HepG2 (cell line): ENCODE measurements at regions not wholly inside any gene's neighbourhood (a gene's known extent, or its start where the extent isn't known, plus 50 kb on each side); places are given as distances from the start of the nearest gene placed in this dataset.

Source experiments
- ATAC-seq: fragments of 200-7000 bp; cut with Tn5 transposase; 3 replicates; pipeline ENCODE4 v1.9.1; 2020; ENCODE audit warnings: mild to moderate bottlenecking, moderate library complexity
- BruUV-seq: library from RNA; stranded (reverse); fragments of 400-500 nt; replicated peaks from 2 replicates; lab custom pipeline; 2021; lab: Mats Ljungman, UMichigan
- CTCF ChIA-PET: fragments of 300-600 bp; formaldehyde crosslinking; extraction: SDS; loops from one replicate; lab custom pipeline; 2021; ENCODE audit warnings: low total read pairs, inconsistent platforms, low intra/inter-chr PET ratio; lab: Yijun Ruan, JAX
- POLR2A ChIA-PET: fragments of 350-600 bp; sonication (Branson Sonifier 250); formaldehyde crosslinking; loops from one replicate; lab custom pipeline; 2020; ENCODE audit warnings: antibody characterized with exemption, inconsistent platforms; lab: Yijun Ruan, JAX
- DNase-seq: peaks from one replicate; pipeline ENCODE4 v3.0.0-alpha.2; 2015; ENCODE audit warnings: low spot score
- FAIRE-seq: peaks from 3 replicates; lab custom pipeline; 2011; peaks lifted over from hg19 to GRCh38; lab: Jason Lieb, UNC
- H2AFZ ChIP-seq: one replicate; pipeline ENCODE4 v1.6.1; 2011; ENCODE audit warnings: low read length, inconsistent platforms
- H3K27ac ChIP-seq: fragments of 300-600 bp; 3 replicates; pipeline ENCODE4 v1.8.0; 2011; ENCODE audit warnings: mixed run types, mild to moderate bottlenecking, mixed read lengths, low read length, inconsistent platforms; ENCODE audit not compliant: insufficient read depth; ENCODE audit errors: extremely low read length
- H3K27me3 ChIP-seq, 2 experiments: fragments of 200-600 bp in 1 of 2; 2 replicates in 1 of 2; 3 replicates in 1 of 2; pipeline versions ENCODE4 v1.6.0 to v1.8.0; 2011; ENCODE audit warnings: low read length in 2 of 2, mild to moderate bottlenecking in 2 of 2, moderate library complexity in 2 of 2, inconsistent platforms in 1 of 2; ENCODE audit not compliant: insufficient read depth in 2 of 2, control insufficient read depth in 1 of 2
- H3K36me3 ChIP-seq, 2 experiments: fragments of 200-600 bp in 1 of 2; replicated peaks in 1 of 2; 2 replicates in 1 of 2; 3 replicates in 1 of 2; pipeline versions ENCODE4 v1.5.1 to v1.8.0; 2011; ENCODE audit warnings: low read length in 2 of 2, inconsistent platforms in 1 of 2; ENCODE audit not compliant: insufficient read depth in 2 of 2, control insufficient read depth in 1 of 2
- H3K4me1 ChIP-seq: 2 replicates; pipeline ENCODE4 v1.5.1; 2012; ENCODE audit warnings: low read length, inconsistent platforms; ENCODE audit not compliant: insufficient read depth
- H3K4me2 ChIP-seq: 2 replicates; pipeline ENCODE4 v1.6.0; 2011; ENCODE audit warnings: low read depth, low read length, inconsistent platforms
- H3K4me3 ChIP-seq, 3 experiments: fragments of 200-600 bp in 1 of 3; sonication (generic), shearing (Covaris generic) in 1 of 3; replicated peaks in 1 of 3; 2 replicates each; pipeline ENCODE4 v1.5.1; 2011 to 2016; ENCODE audit warnings: low read length in 3 of 3, inconsistent platforms in 2 of 3, low read depth in 2 of 3, mild to moderate bottlenecking in 2 of 3, control low read depth in 1 of 3, mixed read lengths in 1 of 3; ENCODE audit not compliant: insufficient read depth in 1 of 3
- H3K79me2 ChIP-seq: one replicate; pipeline ENCODE4 v1.6.1; 2011; ENCODE audit warnings: low read length, inconsistent platforms; ENCODE audit not compliant: insufficient read depth
- H3K9ac ChIP-seq: 2 replicates; pipeline ENCODE4 v1.6.0; 2011; ENCODE audit warnings: mild to moderate bottlenecking, low read depth, low read length, inconsistent platforms; ENCODE audit not compliant: insufficient read depth
- H3K9me3 ChIP-seq: 2 replicates; pipeline ENCODE4 v1.5.1; 2012; ENCODE audit warnings: mild to moderate bottlenecking, low read length
- H4K20me1 ChIP-seq: 2 replicates; pipeline ENCODE4 v1.6.0; 2011; ENCODE audit warnings: inconsistent platforms, mild to moderate bottlenecking, low read length, moderate library complexity; ENCODE audit not compliant: insufficient read depth
- GATAD2A ChIP-seq: IDR thresholded peaks from 2 replicates; pipeline ENCODE4 v1.6.1; 2016
- KDM2A ChIP-seq: sonication (generic); formaldehyde crosslinking; IDR thresholded peaks from 2 replicates; pipeline ENCODE4 v1.4.0; 2020; ENCODE audit warnings: low read depth, missing genetic modification reagents, borderline replicate concordance
- SOX13 ChIP-seq, 3 experiments: fragments of 450-650 bp in 1 of 3; sonication (generic) in 1 of 3; formaldehyde crosslinking in 1 of 3; IDR thresholded peaks in 2 of 3; conservative IDR thresholded peaks in 1 of 3; 2 replicates each; pipeline versions ENCODE4 v1.5.0 to v1.6.1; 2016 to 2020; ENCODE audit warnings: antibody characterized with exemption in 1 of 3, mild to moderate bottlenecking in 1 of 3, missing compliant biosample characterization in 1 of 3, missing genetic modification reagents in 1 of 3, moderate library complexity in 1 of 3
- ZNF234 ChIP-seq: sonication (generic); formaldehyde crosslinking; conservative IDR thresholded peaks from 2 replicates; pipeline ENCODE4 v1.5.1; 2020; ENCODE audit warnings: mild to moderate bottlenecking, missing genetic modification reagents
- ZNF256 ChIP-seq: sonication (generic); formaldehyde crosslinking; conservative IDR thresholded peaks from 2 replicates; pipeline ENCODE4 v1.4.0; 2020; ENCODE audit warnings: missing genetic modification reagents
- ZNF296 ChIP-seq: sonication (generic); formaldehyde crosslinking; conservative IDR thresholded peaks from 2 replicates; pipeline ENCODE4 v1.5.0; 2020; ENCODE audit warnings: mild to moderate bottlenecking, missing genetic modification reagents
- ZNF33A ChIP-seq: sonication (generic); formaldehyde crosslinking; IDR thresholded peaks from 2 replicates; pipeline ENCODE4 v1.5.1; 2020; ENCODE audit warnings: missing genetic modification reagents, mild to moderate bottlenecking, moderate library complexity, borderline replicate concordance
- WGBS: methylation state at CpG from one replicate; pipeline ENCODE4 v1.1.6; 2017; ENCODE audit warnings: low lambda C conversion rate; 5-methylcytosine and 5-hydroxymethylcytosine counted together
- in situ Hi-C: cut with HindIII; loops from 2 replicates; pipeline ENCODE4 v1.10.0; 2017; ENCODE audit warnings: low pct_unique_long_range_greater_than_20kb; ENCODE audit not compliant: extremely low pct_ligation_motif_present
- intact Hi-C: fragments of 100-400 bp; cut with micrococcal nuclease; formaldehyde crosslinking; loops from one replicate; pipeline ENCODE4 v1.10.0; 2022; ENCODE audit not compliant: unreplicated experiment
- TF ChIP-seq, protein P1 (sequence below): sonication (generic); formaldehyde crosslinking; IDR thresholded peaks from 2 replicates; pipeline ENCODE4 v1.4.0; 2020; ENCODE audit warnings: missing genetic modification reagents, low read depth, mild to moderate bottlenecking, borderline replicate concordance
- TF ChIP-seq, protein P2 (sequence below): sonication (generic); formaldehyde crosslinking; IDR thresholded peaks from 2 replicates; pipeline ENCODE4 v1.5.0; 2020; ENCODE audit warnings: mild to moderate bottlenecking, missing genetic modification reagents

DNA sequence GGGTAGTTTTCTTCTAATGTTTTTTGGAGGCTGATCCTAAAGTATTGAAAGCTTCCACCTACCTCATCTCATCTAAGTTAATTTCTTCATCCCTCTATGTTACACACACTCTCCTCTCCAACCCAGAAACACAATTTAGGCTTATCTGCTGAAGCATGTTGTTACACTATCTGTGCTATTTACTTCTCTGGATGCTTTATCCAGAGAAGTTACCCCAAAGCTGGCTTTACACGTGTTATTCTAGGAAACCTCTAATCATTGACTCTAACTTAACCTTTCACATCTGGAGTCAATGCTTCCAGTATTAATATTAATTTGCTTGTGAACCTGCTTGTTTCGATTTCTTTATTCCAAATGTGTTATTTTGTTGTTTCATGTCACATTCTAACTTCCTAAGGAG is 87.3 kb upstream of the NMU start:
- in situ Hi-C loops (no loop called here), intact Hi-C loops (no loop called here)
- Histone ChIP-seq H3K27me3 (no peaks in the 10 kb centered on the region), H3K36me3 (no peaks in the 10 kb centered on the region), H2AFZ (no peak overlapping the region), H3K9me3 (no peaks in the 10 kb centered on the region), H3K9ac (no peak overlapping the region), H4K20me1 (no peaks in the 10 kb centered on the region), H3K4me3 (no peak overlapping the region), H3K27ac (no peak overlapping the region), H3K4me1 (no peaks in the 10 kb centered on the region), H3K79me2 (no peaks in the 10 kb centered on the region), H3K4me2 (no peak overlapping the region)
- ChIA-PET CTCF (no interaction called here), POLR2A (no interaction called here)
- BruUV-seq, result no TSS peak
- WGBS, result 0% methylated on average over 2 of the region's 2 CpGs
- DNase-seq (no peak), FAIRE-seq (no peak), ATAC-seq (no peak)
- TF ChIP-seq KDM2A (no peak), ZNF234 (CRISPR knock-in tag) (no peak), SOX13 (IDR thresholded peaks at IDR 0.05) (no peak), SOX13 (CRISPR knock-in tag; conservative IDR thresholded peaks at IDR 0.05 in 1 of 2, IDR thresholded peaks at IDR 0.05 in 1 of 2) (no peak), ZNF256 (CRISPR knock-in tag) (no peak), ZNF296 (CRISPR knock-in tag) (no peak), GATAD2A (no peak), ZNF33A (CRISPR knock-in tag) (no peak)
- TF ChIP-seq, protein P1, sequence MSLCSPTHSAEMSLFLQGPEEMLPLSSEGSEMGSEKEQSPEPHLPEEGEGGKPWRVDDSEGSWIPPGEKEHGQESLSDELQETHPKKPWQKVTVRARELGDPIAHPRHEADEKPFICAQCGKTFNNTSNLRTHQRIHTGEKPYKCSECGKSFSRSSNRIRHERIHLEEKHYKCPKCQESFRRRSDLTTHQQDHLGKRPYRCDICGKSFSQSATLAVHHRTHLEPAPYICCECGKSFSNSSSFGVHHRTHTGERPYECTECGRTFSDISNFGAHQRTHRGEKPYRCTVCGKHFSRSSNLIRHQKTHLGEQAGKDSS, result no peak
- TF ChIP-seq, protein P2, sequence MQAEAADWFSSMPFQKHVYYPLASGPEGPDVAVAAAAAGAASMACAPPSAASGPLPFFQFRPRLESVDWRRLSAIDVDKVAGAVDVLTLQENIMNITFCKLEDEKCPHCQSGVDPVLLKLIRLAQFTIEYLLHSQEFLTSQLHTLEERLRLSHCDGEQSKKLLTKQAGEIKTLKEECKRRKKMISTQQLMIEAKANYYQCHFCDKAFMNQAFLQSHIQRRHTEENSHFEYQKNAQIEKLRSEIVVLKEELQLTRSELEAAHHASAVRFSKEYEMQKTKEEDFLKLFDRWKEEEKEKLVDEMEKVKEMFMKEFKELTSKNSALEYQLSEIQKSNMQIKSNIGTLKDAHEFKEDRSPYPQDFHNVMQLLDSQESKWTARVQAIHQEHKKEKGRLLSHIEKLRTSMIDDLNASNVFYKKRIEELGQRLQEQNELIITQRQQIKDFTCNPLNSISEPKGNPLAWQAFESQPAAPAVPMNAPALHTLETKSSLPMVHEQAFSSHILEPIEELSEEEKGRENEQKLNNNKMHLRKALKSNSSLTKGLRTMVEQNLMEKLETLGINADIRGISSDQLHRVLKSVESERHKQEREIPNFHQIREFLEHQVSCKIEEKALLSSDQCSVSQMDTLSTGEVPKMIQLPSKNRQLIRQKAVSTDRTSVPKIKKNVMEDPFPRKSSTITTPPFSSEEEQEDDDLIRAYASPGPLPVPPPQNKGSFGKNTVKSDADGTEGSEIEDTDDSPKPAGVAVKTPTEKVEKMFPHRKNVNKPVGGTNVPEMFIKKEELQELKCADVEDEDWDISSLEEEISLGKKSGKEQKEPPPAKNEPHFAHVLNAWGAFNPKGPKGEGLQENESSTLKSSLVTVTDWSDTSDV, result no peak
